ENCODE measurements at regions not wholly inside any gene's neighbourhood (a gene's known extent, or its start where the extent isn't known, plus 50 kb on each side); places are given as distances from the start of the nearest gene placed in this dataset.

- no peak overlapping the region for H3K4me2 ChIP-seq (ENCODE audit: low read depth, low read length)
- TF ChIP-seq BORCS8-MEF2B (CRISPR knock-in tag; IDR thresholded peaks at IDR 0.05) = no peak
- TF ChIP-seq TRIM24 (CRISPR knock-in tag; IDR thresholded peaks at IDR 0.05) = no peak
- TF ChIP-seq ZNF281 (CRISPR knock-in tag; IDR thresholded peaks at IDR 0.05; ENCODE audit: borderline replicate concordance) = no peak
- no peak for TF ChIP-seq SNAPC4 (CRISPR knock-in tag; IDR thresholded peaks at IDR 0.05)
- no peak for TF ChIP-seq ZNF501 (CRISPR knock-in tag; IDR thresholded peaks at IDR 0.05)
- TF ChIP-seq, protein P1, sequence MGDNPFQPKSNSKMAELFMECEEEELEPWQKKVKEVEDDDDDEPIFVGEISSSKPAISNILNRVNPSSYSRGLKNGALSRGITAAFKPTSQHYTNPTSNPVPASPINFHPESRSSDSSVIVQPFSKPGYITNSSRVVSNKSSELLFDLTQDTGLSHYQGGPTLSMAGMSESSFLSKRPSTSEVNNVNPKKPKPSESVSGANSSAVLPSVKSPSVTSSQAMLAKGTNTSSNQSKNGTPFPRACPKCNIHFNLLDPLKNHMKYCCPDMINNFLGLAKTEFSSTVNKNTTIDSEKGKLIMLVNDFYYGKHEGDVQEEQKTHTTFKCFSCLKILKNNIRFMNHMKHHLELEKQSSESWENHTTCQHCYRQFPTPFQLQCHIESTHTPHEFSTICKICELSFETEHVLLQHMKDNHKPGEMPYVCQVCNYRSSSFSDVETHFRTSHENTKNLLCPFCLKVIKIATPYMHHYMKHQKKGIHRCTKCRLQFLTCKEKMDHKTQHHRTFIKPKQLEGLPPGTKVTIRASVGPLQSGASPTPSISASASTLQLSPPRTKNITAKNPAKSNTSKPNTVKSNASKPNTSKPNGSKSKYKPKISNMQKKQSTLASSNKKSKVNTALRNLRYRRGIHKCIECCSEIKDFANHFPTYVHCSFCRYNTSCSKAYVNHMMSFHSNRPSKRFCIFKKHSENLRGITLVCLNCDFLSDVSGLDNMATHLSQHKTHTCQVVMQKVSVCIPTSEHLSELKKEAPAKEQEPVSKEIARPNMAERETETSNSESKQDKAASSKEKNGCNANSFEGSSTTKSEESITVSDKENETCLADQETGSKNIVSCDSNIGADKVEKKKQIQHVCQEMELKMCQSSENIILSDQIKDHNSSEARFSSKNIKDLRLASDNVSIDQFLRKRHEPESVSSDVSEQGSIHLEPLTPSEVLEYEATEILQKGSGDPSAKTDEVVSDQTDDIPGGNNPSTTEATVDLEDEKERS (CRISPR knock-in tag; IDR thresholded peaks at IDR 0.05) = no peak
- no peak for TF ChIP-seq ZNF335 (CRISPR knock-in tag; IDR thresholded peaks at IDR 0.05)
- no peak for TF ChIP-seq ZNF773 (CRISPR knock-in tag; IDR thresholded peaks at IDR 0.05; ENCODE audit: borderline replicate concordance)
- no peak for TF ChIP-seq ZNF703 (CRISPR knock-in tag; IDR thresholded peaks at IDR 0.05; ENCODE audit: borderline replicate concordance)
- TF ChIP-seq, protein P2, sequence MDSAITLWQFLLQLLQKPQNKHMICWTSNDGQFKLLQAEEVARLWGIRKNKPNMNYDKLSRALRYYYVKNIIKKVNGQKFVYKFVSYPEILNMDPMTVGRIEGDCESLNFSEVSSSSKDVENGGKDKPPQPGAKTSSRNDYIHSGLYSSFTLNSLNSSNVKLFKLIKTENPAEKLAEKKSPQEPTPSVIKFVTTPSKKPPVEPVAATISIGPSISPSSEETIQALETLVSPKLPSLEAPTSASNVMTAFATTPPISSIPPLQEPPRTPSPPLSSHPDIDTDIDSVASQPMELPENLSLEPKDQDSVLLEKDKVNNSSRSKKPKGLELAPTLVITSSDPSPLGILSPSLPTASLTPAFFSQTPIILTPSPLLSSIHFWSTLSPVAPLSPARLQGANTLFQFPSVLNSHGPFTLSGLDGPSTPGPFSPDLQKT (CRISPR knock-in tag; IDR thresholded peaks at IDR 0.05; ENCODE audit: borderline replicate concordance) = no peak
- no peak for TF ChIP-seq BRCA1 (CRISPR knock-in tag; IDR thresholded peaks at IDR 0.05)
- H4K20me1 ChIP-seq (ENCODE audit: insufficient read depth, low read length) = no peaks in the 10 kb centered on the region
- BruUV-seq (replicated peaks) = no TSS peak
- FAIRE-seq = no peak
- H2AFZ ChIP-seq (ENCODE audit: low read length) = no peak overlapping the region
- no peaks in the 10 kb centered on the region for H3K36me3 ChIP-seq (replicated peaks in 1 of 2; ENCODE audit: control insufficient read depth in 1 of 2, insufficient read depth in 2 of 2, low read length in 2 of 2)
- DNase-seq (ENCODE audit: low spot score) = no peak
- POLR2A ChIA-PET = no interaction called here
- 9% methylated on average over 6 of the region's 6 CpGs for WGBS (ENCODE audit: low lambda C conversion rate)
- no peak overlapping the region for H3K4me3 ChIP-seq (replicated peaks in 1 of 3; ENCODE audit: insufficient read depth in 1 of 3, low read depth in 2 of 3, low read length in 3 of 3)
- no peaks in the 10 kb centered on the region for H3K9me3 ChIP-seq (ENCODE audit: low read length)
- no peaks in the 10 kb centered on the region for H3K79me2 ChIP-seq (ENCODE audit: insufficient read depth, low read length)
- intact Hi-C loops (cut with micrococcal nuclease; ENCODE audit: unreplicated experiment) = no loop called here
- no peaks in the 10 kb centered on the region for H3K4me1 ChIP-seq (ENCODE audit: insufficient read depth, low read length)
- CTCF ChIA-PET (ENCODE audit: low intra/inter-chr PET ratio, low total read pairs) = no interaction called here
- no peak overlapping the region for H3K9ac ChIP-seq (ENCODE audit: insufficient read depth, low read depth, low read length)
- no peak overlapping the region for H3K27ac ChIP-seq (ENCODE audit: extremely low read length, insufficient read depth, low read length)
- no peak for ATAC-seq
- in situ Hi-C loops (cut with HindIII; ENCODE audit: extremely low pct_ligation_motif_present, low pct_unique_long_range_greater_than_20kb) = no loop called here
- H3K27me3 ChIP-seq (ENCODE audit: control insufficient read depth in 1 of 2, insufficient read depth in 2 of 2, low read length in 2 of 2) = peaks cover 0 to 12% of the 10 kb centered on the region in 2 experiments; a peak in 1 of 5 replicates
Observed at GRCh38 chr18:77635858-77636257, 386.2 kb downstream of the GALR1 start.

Measured in HepG2 (cell line).